Neural cell (in vitro differentiated cells): ENCODE measurements at regions not wholly inside any gene's neighbourhood (a gene's known extent, or its start where the extent isn't known, plus 50 kb on each side); places are given as distances from the start of the nearest gene placed in this dataset.

Experiments
- H2AFZ ChIP-seq: fragments of 200-600, 300-800 bp; sonication (generic), shearing (Covaris generic); 2 replicates; pipeline ENCODE4 v1.6.0; 2014; ENCODE audit warnings: low read depth, mild to moderate bottlenecking, antibody characterized with exemption, low read length, moderate library complexity
- H3F3A ChIP-seq: fragments of 200-600 bp; shearing (Covaris generic); 2 replicates; pipeline ENCODE4 v1.6.1; 2016; ENCODE audit warnings: mild to moderate bottlenecking, moderate library complexity, mixed read lengths, antibody characterized with exemption, low read length; ENCODE audit not compliant: insufficient read depth, poor library complexity, severe bottlenecking
- H3K27ac ChIP-seq: fragments of 200-600, 300-800 bp; sonication (generic), shearing (Covaris generic); 2 replicates; pipeline ENCODE4 v1.5.1; 2014; ENCODE audit warnings: mild to moderate bottlenecking, low read length, moderate library complexity
- H3K27me3 ChIP-seq: fragments of 300-800, 200-600 bp; sonication (generic), shearing (Covaris generic); 2 replicates; pipeline ENCODE4 v1.6.0; 2014; ENCODE audit warnings: mild to moderate bottlenecking, low read depth, low read length, moderate library complexity; ENCODE audit not compliant: insufficient read depth
- H3K36me3 ChIP-seq: fragments of 300-800, 200-600 bp; sonication (generic), shearing (Covaris generic); 2 replicates; pipeline ENCODE4 v1.5.1; 2014; ENCODE audit warnings: mild to moderate bottlenecking, antibody characterized with exemption, low read length, moderate library complexity; ENCODE audit not compliant: insufficient read depth
- H3K4me2 ChIP-seq: fragments of 300-800, 200-600 bp; sonication (generic), shearing (Covaris generic); 2 replicates; pipeline ENCODE4 v1.6.0; 2014; ENCODE audit warnings: mild to moderate bottlenecking, low read length
- H3K4me3 ChIP-seq: fragments of 300-800, 200-600 bp; sonication (generic), shearing (Covaris generic); 2 replicates; pipeline ENCODE4 v1.5.1; 2014; ENCODE audit warnings: mild to moderate bottlenecking, low read length, moderate library complexity
- H3K79me2 ChIP-seq: fragments of 200-600 bp; shearing (Covaris generic); replicated peaks from 2 replicates; pipeline ENCODE4 v1.6.0; 2014; ENCODE audit warnings: mild to moderate bottlenecking, low read length, moderate library complexity; ENCODE audit not compliant: insufficient read depth
- H3K9ac ChIP-seq: fragments of 300-800, 200-600 bp; sonication (generic), shearing (Covaris generic); 2 replicates; pipeline ENCODE4 v1.6.1; 2016; ENCODE audit warnings: mild to moderate bottlenecking, low read length, mixed read lengths
- H3K9me2 ChIP-seq: fragments of 200-600 bp; shearing (Covaris generic); 2 replicates; pipeline ENCODE4 v1.6.1; 2016; ENCODE audit warnings: mild to moderate bottlenecking, low read length, mixed read lengths; ENCODE audit not compliant: insufficient read depth
- H3K9me3 ChIP-seq: fragments of 200-600, 300-800 bp; sonication (generic), shearing (Covaris generic); 2 replicates; pipeline ENCODE4 v1.6.1; 2016; ENCODE audit warnings: mild to moderate bottlenecking, mixed run types, low read length, moderate library complexity, mixed read lengths
- H4K20me1 ChIP-seq: fragments of 200-600 bp; shearing (Covaris generic); 2 replicates; pipeline ENCODE4 v1.6.1; 2016; ENCODE audit warnings: mild to moderate bottlenecking, mixed run types; ENCODE audit not compliant: insufficient read depth
- CTCF ChIP-seq: fragments of 450-650 bp; IDR thresholded peaks from 2 replicates; pipeline ENCODE4 v1.5.1; 2014; ENCODE audit warnings: antibody characterized with exemption, mild to moderate bottlenecking, moderate library complexity; ENCODE audit not compliant: poor library complexity, severe bottlenecking
- EP300 ChIP-seq: fragments of 450-650 bp; conservative IDR thresholded peaks from 2 replicates; pipeline ENCODE4 v1.6.1; 2014; ENCODE audit warnings: antibody characterized with exemption, mild to moderate bottlenecking, moderate library complexity; ENCODE audit not compliant: poor library complexity, severe bottlenecking
- EZH2 ChIP-seq: fragments of 200-600, 300-800 bp; shearing (Covaris generic), sonication (generic); IDR thresholded peaks from 2 replicates; pipeline ENCODE4 v1.6.1; 2014; ENCODE audit warnings: antibody characterized with exemption, low read length, borderline replicate concordance, mild to moderate bottlenecking; ENCODE audit not compliant: insufficient read depth, poor library complexity, severe bottlenecking
- MXI1 ChIP-seq: fragments of 450-650 bp; conservative IDR thresholded peaks from 2 replicates; pipeline ENCODE4 v1.6.1; 2014; ENCODE audit warnings: antibody characterized with exemption, mild to moderate bottlenecking; ENCODE audit not compliant: poor library complexity, severe bottlenecking
- POLR2AphosphoS5 ChIP-seq: IDR thresholded peaks from 2 replicates; pipeline ENCODE4 v1.6.1; 2012
- RAD21 ChIP-seq: fragments of 450-650 bp; conservative IDR thresholded peaks from 2 replicates; pipeline ENCODE4 v1.6.1; 2014; ENCODE audit warnings: antibody characterized with exemption, mild to moderate bottlenecking, moderate library complexity
- REST ChIP-seq: IDR thresholded peaks from 2 replicates; pipeline ENCODE4 v1.6.1; 2012; ENCODE audit warnings: borderline replicate concordance
- SMC3 ChIP-seq: fragments of 450-650 bp; conservative IDR thresholded peaks from 2 replicates; pipeline ENCODE4 v1.6.1; 2014; ENCODE audit warnings: antibody characterized with exemption, mild to moderate bottlenecking, moderate library complexity; ENCODE audit not compliant: poor library complexity
- TAF1 ChIP-seq: IDR thresholded peaks from 2 replicates; pipeline ENCODE4 v1.6.1; 2012; ENCODE audit warnings: low read depth

- Histone ChIP-seq H3K4me3 (no peak overlapping the region), H3K9me2 (no peaks in the 10 kb centered on the region), H3K9ac (no peak overlapping the region), H3K36me3 (no peaks in the 10 kb centered on the region), H3K9me3 (no peaks in the 10 kb centered on the region), H3K27me3 (no peaks in the 10 kb centered on the region), H2AFZ (no peak overlapping the region), H3K27ac (no peak overlapping the region), H4K20me1 (no peaks in the 10 kb centered on the region), H3F3A (no peaks in the 10 kb centered on the region), H3K79me2 (no peaks in the 10 kb centered on the region), H3K4me2 (no peak overlapping the region)
- no peak for TF ChIP-seq REST
- no peak for TF ChIP-seq MXI1
- no peak for TF ChIP-seq SMC3
- no peak for TF ChIP-seq POLR2AphosphoS5
- no peak for TF ChIP-seq EP300
- TF ChIP-seq TAF1 = no peak
- TF ChIP-seq RAD21 = no peak
- TF ChIP-seq EZH2 = no peak
- TF ChIP-seq CTCF = no peak
These were observed 202.5 kb downstream of the ZFP36L2 start for GRCh38 chr2:43023791-43024514.

- TF ChIP-seq POLR2AphosphoS5 = no peak
- TF ChIP-seq REST = no peak
- no peak for TF ChIP-seq SMC3
- no peak for TF ChIP-seq RAD21
- TF ChIP-seq TAF1 = no peak
- no peak for TF ChIP-seq EZH2
- TF ChIP-seq CTCF = no peak
- TF ChIP-seq MXI1 = no peak
- TF ChIP-seq EP300 = no peak
- H4K20me1 ChIP-seq = no peaks in the 10 kb centered on the region
- no peak overlapping the region for H3K27ac ChIP-seq
- H3K36me3 ChIP-seq = no peaks in the 10 kb centered on the region
- H3K4me2 ChIP-seq = no peak overlapping the region
- no peak overlapping the region for H3K4me3 ChIP-seq
- no peak overlapping the region for H2AFZ ChIP-seq
- no peaks in the 10 kb centered on the region for H3K9me3 ChIP-seq
- H3K9me2 ChIP-seq = no peaks in the 10 kb centered on the region
- H3K79me2 ChIP-seq = no peaks in the 10 kb centered on the region
- H3K27me3 ChIP-seq = no peaks in the 10 kb centered on the region
- no peaks in the 10 kb centered on the region for H3F3A ChIP-seq
- H3K9ac ChIP-seq = no peak overlapping the region
These were observed 203.5 kb downstream of the ZFP36L2 start for GRCh38 chr2:43022896-43023295.
